ENCODE measurements at regions not wholly inside any gene's neighbourhood (a gene's known extent, or its start where the extent isn't known, plus 50 kb on each side); places are given as distances from the start of the nearest gene placed in this dataset.

GRCh38 chr2:183250472-183250871 is 126.2 kb downstream of the NUP35 start:
- H3K27me3 ChIP-seq (ENCODE audit: insufficient read depth, low read length) = no peaks in the 10 kb centered on the region
- H3K4me1 ChIP-seq (ENCODE audit: insufficient read depth, low read length) = peaks cover 9% of the 10 kb centered on the region
- H3K4me3 ChIP-seq (ENCODE audit: low read length) = no peak overlapping the region
- H3K36me3 ChIP-seq (ENCODE audit: insufficient read depth, low read length) = no peaks in the 10 kb centered on the region
- no peak overlapping the region for H2AFZ ChIP-seq (ENCODE audit: low read depth, low read length)
- no peaks in the 10 kb centered on the region for H3K9me3 ChIP-seq (ENCODE audit: low read length)

- Histone ChIP-seq H3K36me3 (ENCODE audit: insufficient read depth, low read length) (no peaks in the 10 kb centered on the region), H3K4me3 (ENCODE audit: low read length) (no peak overlapping the region), H3K27me3 (ENCODE audit: insufficient read depth, low read length) (no peaks in the 10 kb centered on the region), H2AFZ (ENCODE audit: low read depth, low read length) (no peak overlapping the region), H3K9me3 (ENCODE audit: low read length) (no peaks in the 10 kb centered on the region), H3K4me1 (ENCODE audit: insufficient read depth, low read length) (peaks cover 14% of the 10 kb centered on the region)
Measured at GRCh38 chr2:183253441-183254130, 129.3 kb downstream of the NUP35 start.

GRCh38 chr2:183255411-183255810 is 131.2 kb downstream of the NUP35 start:
- Histone ChIP-seq H3K27me3 (ENCODE audit: insufficient read depth, low read length) (no peaks in the 10 kb centered on the region), H2AFZ (ENCODE audit: low read depth, low read length) (no peak overlapping the region), H3K36me3 (ENCODE audit: insufficient read depth, low read length) (no peaks in the 10 kb centered on the region), H3K9me3 (ENCODE audit: low read length) (no peaks in the 10 kb centered on the region), H3K4me1 (ENCODE audit: insufficient read depth, low read length) (peaks cover 11% of the 10 kb centered on the region), H3K4me3 (ENCODE audit: low read length) (no peak overlapping the region)

GRCh38 chr2:183259921-183260320 is 135.7 kb downstream of the NUP35 start:
- Histone ChIP-seq H3K4me1 (ENCODE audit: insufficient read depth, low read length) (peaks cover 9% of the 10 kb centered on the region), H3K36me3 (ENCODE audit: insufficient read depth, low read length) (no peaks in the 10 kb centered on the region), H3K27me3 (ENCODE audit: insufficient read depth, low read length) (no peaks in the 10 kb centered on the region), H2AFZ (ENCODE audit: low read depth, low read length) (no peak overlapping the region), H3K9me3 (ENCODE audit: low read length) (peaks cover 2% of the 10 kb centered on the region), H3K4me3 (ENCODE audit: low read length) (no peak overlapping the region)

GRCh38 chr2:183260527-183260926 is 136.3 kb downstream of the NUP35 start:
- Histone ChIP-seq H3K9me3 (ENCODE audit: low read length) (peaks cover 2% of the 10 kb centered on the region), H3K36me3 (ENCODE audit: insufficient read depth, low read length) (no peaks in the 10 kb centered on the region)

GRCh38 chr2:183264890-183265535 is 140.8 kb downstream of the NUP35 start:
- H3K9me3 ChIP-seq (ENCODE audit: low read length) = peaks cover 4% of the 10 kb centered on the region
- no peaks in the 10 kb centered on the region for H3K36me3 ChIP-seq (ENCODE audit: insufficient read depth, low read length)
- H3K27me3 ChIP-seq (ENCODE audit: insufficient read depth, low read length) = no peaks in the 10 kb centered on the region
- no peak overlapping the region for H2AFZ ChIP-seq (ENCODE audit: low read depth, low read length)
- H3K4me1 ChIP-seq (ENCODE audit: insufficient read depth, low read length) = no peaks in the 10 kb centered on the region
- H3K4me3 ChIP-seq (ENCODE audit: low read length) = no peak overlapping the region

More at GRCh38 chr2:183260527-183260926, 136.3 kb downstream of the NUP35 start:
- no peak overlapping the region for H2AFZ ChIP-seq (ENCODE audit: low read depth, low read length)
- no peaks in the 10 kb centered on the region for H3K27me3 ChIP-seq (ENCODE audit: insufficient read depth, low read length)
- no peak overlapping the region for H3K4me3 ChIP-seq (ENCODE audit: low read length)
- H3K4me1 ChIP-seq (ENCODE audit: insufficient read depth, low read length) = peaks cover 9% of the 10 kb centered on the region

- no peak overlapping the region for H3K4me3 ChIP-seq (ENCODE audit: low read length)
- H3K4me1 ChIP-seq (ENCODE audit: insufficient read depth, low read length) = no peaks in the 10 kb centered on the region
- no peaks in the 10 kb centered on the region for H3K27me3 ChIP-seq (ENCODE audit: insufficient read depth, low read length)
- peaks cover 2% of the 10 kb centered on the region for H3K9me3 ChIP-seq (ENCODE audit: low read length)
- H3K36me3 ChIP-seq (ENCODE audit: insufficient read depth, low read length) = no peaks in the 10 kb centered on the region
- no peak overlapping the region for H2AFZ ChIP-seq (ENCODE audit: low read depth, low read length)
Measured at GRCh38 chr2:183267148-183267827, 143.0 kb downstream of the NUP35 start.

- H3K36me3 ChIP-seq (ENCODE audit: insufficient read depth, low read length) = no peaks in the 10 kb centered on the region
- no peaks in the 10 kb centered on the region for H3K4me1 ChIP-seq (ENCODE audit: insufficient read depth, low read length)
- H3K9me3 ChIP-seq (ENCODE audit: low read length) = peaks cover 2% of the 10 kb centered on the region
- no peak overlapping the region for H3K4me3 ChIP-seq (ENCODE audit: low read length)
- H3K27me3 ChIP-seq (ENCODE audit: insufficient read depth, low read length) = no peaks in the 10 kb centered on the region
- H2AFZ ChIP-seq (ENCODE audit: low read depth, low read length) = no peak overlapping the region
Measured at GRCh38 chr2:183269956-183270355, 145.7 kb downstream of the NUP35 start.

GRCh38 chr2:183283209-183283608 is 159.0 kb downstream of the NUP35 start:
- Histone ChIP-seq H3K27me3 (ENCODE audit: insufficient read depth, low read length) (no peaks in the 10 kb centered on the region), H3K9me3 (ENCODE audit: low read length) (no peaks in the 10 kb centered on the region), H3K4me3 (ENCODE audit: low read length) (no peak overlapping the region), H3K36me3 (ENCODE audit: insufficient read depth, low read length) (no peaks in the 10 kb centered on the region), H3K4me1 (ENCODE audit: insufficient read depth, low read length) (no peaks in the 10 kb centered on the region), H2AFZ (ENCODE audit: low read depth, low read length) (no peak overlapping the region)

- no peaks in the 10 kb centered on the region for H3K27me3 ChIP-seq (ENCODE audit: insufficient read depth, low read length)
- H2AFZ ChIP-seq (ENCODE audit: low read depth, low read length) = no peak overlapping the region
- no peaks in the 10 kb centered on the region for H3K36me3 ChIP-seq (ENCODE audit: insufficient read depth, low read length)
- H3K4me3 ChIP-seq (ENCODE audit: low read length) = no peak overlapping the region
- no peaks in the 10 kb centered on the region for H3K4me1 ChIP-seq (ENCODE audit: insufficient read depth, low read length)
- H3K9me3 ChIP-seq (ENCODE audit: low read length) = no peaks in the 10 kb centered on the region
Measured at GRCh38 chr2:183284606-183285005, 160.4 kb downstream of the NUP35 start.

GRCh38 chr2:183291436-183291835 is 167.2 kb downstream of the NUP35 start:
- Histone ChIP-seq H3K4me3 (ENCODE audit: low read length) (no peak overlapping the region), H3K36me3 (ENCODE audit: insufficient read depth, low read length) (no peaks in the 10 kb centered on the region), H3K4me1 (ENCODE audit: insufficient read depth, low read length) (peaks cover 8% of the 10 kb centered on the region), H3K27me3 (ENCODE audit: insufficient read depth, low read length) (no peaks in the 10 kb centered on the region), H3K9me3 (ENCODE audit: low read length) (no peaks in the 10 kb centered on the region), H2AFZ (ENCODE audit: low read depth, low read length) (no peak overlapping the region)

- H3K4me1 ChIP-seq (ENCODE audit: insufficient read depth, low read length) = peaks cover 8% of the 10 kb centered on the region
- H3K36me3 ChIP-seq (ENCODE audit: insufficient read depth, low read length) = no peaks in the 10 kb centered on the region
- H3K9me3 ChIP-seq (ENCODE audit: low read length) = no peaks in the 10 kb centered on the region
- no peak overlapping the region for H3K4me3 ChIP-seq (ENCODE audit: low read length)
- no peak overlapping the region for H2AFZ ChIP-seq (ENCODE audit: low read depth, low read length)
- no peaks in the 10 kb centered on the region for H3K27me3 ChIP-seq (ENCODE audit: insufficient read depth, low read length)
Measured at GRCh38 chr2:183292028-183292427, 167.8 kb downstream of the NUP35 start.

GRCh38 chr2:183339311-183339710 is 215.1 kb downstream of the NUP35 start:
- Histone ChIP-seq H2AFZ (ENCODE audit: low read depth, low read length) (no peak overlapping the region), H3K4me3 (ENCODE audit: low read length) (no peak overlapping the region), H3K27me3 (ENCODE audit: insufficient read depth, low read length) (no peaks in the 10 kb centered on the region), H3K4me1 (ENCODE audit: insufficient read depth, low read length) (no peaks in the 10 kb centered on the region), H3K9me3 (ENCODE audit: low read length) (no peaks in the 10 kb centered on the region), H3K36me3 (ENCODE audit: insufficient read depth, low read length) (no peaks in the 10 kb centered on the region)

Data from neuron (in vitro differentiated cells).